Brain pericyte (primary cell): ENCODE measurements at regions not wholly inside any gene's neighbourhood (a gene's known extent, or its start where the extent isn't known, plus 50 kb on each side); places are given as distances from the start of the nearest gene placed in this dataset.
"Not testable (repeated sequence)": the region's sequence is repeated elsewhere in the genome, so short reads cannot be mapped to it uniquely, and the experiment has no call there.

Experiments used
- DNase-seq: peaks from one replicate; pipeline ENCODE4 v3.0.0-alpha.2; 2012; ENCODE audit warnings: low read depth, low spot score

GRCh38 chr6:4334158-4334740, 198.9 kb upstream of the ECI2 start:
- not testable (repeated sequence) for DNase-seq

- no peak for DNase-seq
Observed at GRCh38 chr6:4327841-4328240, 192.5 kb upstream of the ECI2 start.

- no peak for DNase-seq
Observed at GRCh38 chr6:4324746-4325145, 189.4 kb upstream of the ECI2 start.

- no peak for DNase-seq
Observed at GRCh38 chr6:4323322-4323721, 187.9 kb upstream of the ECI2 start.

- no peak for DNase-seq
Observed at GRCh38 chr6:4322846-4323309, 187.5 kb upstream of the ECI2 start.

- no peak for DNase-seq
Observed at GRCh38 chr6:4322134-4322845, 186.9 kb upstream of the ECI2 start.

GRCh38 chr6:4320860-4321259, 185.5 kb upstream of the ECI2 start:
- no peak for DNase-seq

GRCh38 chr6:4319981-4320683, 184.8 kb upstream of the ECI2 start:
- no peak for DNase-seq

GRCh38 chr6:4318321-4318720, 182.9 kb upstream of the ECI2 start:
- DNase-seq = no peak

GRCh38 chr6:4316867-4317400, 181.6 kb upstream of the ECI2 start:
- no peak for DNase-seq

GRCh38 chr6:4314201-4314707, 178.9 kb upstream of the ECI2 start:
- no peak for DNase-seq

- peak; percentile 36 for DNase-seq
Observed at GRCh38 chr6:4313044-4313686, 177.8 kb upstream of the ECI2 start.

GRCh38 chr6:4311976-4312860, 176.8 kb upstream of the ECI2 start:
- DNase-seq = no peak

- DNase-seq = no peak
Observed at GRCh38 chr6:4309540-4309939, 174.2 kb upstream of the ECI2 start.

GRCh38 chr6:4308364-4308763, 173.0 kb upstream of the ECI2 start:
- DNase-seq = no peak

GRCh38 chr6:4304927-4305455, 169.6 kb upstream of the ECI2 start:
- DNase-seq = no peak

- no peak for DNase-seq
Observed at GRCh38 chr6:4303638-4304037, 168.3 kb upstream of the ECI2 start.

- no peak for DNase-seq
Observed at GRCh38 chr6:4302524-4302923, 167.1 kb upstream of the ECI2 start.

- no peak for DNase-seq
Observed at GRCh38 chr6:4301871-4302270, 166.5 kb upstream of the ECI2 start.

- DNase-seq = no peak
Observed at GRCh38 chr6:4300917-4301316, 165.5 kb upstream of the ECI2 start.

- DNase-seq = no peak
Observed at GRCh38 chr6:4299476-4299875, 164.1 kb upstream of the ECI2 start.
